GM18519 (cell line): ENCODE measurements at regions not wholly inside any gene's neighbourhood (a gene's known extent, or its start where the extent isn't known, plus 50 kb on each side); places are given as distances from the start of the nearest gene placed in this dataset.

ENCODE experiments used
- ATAC-seq: cut with Tn5 transposase; IDR thresholded peaks from one replicate; pipeline ENCODE4 v1.9.1; 2021; ENCODE audit warnings: mild to moderate bottlenecking, moderate library complexity; ENCODE audit not compliant: unreplicated experiment, low FRiP score

GRCh38 chr6:15063253-15063853, 182.5 kb upstream of the JARID2 start:
- ATAC-seq = no peak

DNA sequence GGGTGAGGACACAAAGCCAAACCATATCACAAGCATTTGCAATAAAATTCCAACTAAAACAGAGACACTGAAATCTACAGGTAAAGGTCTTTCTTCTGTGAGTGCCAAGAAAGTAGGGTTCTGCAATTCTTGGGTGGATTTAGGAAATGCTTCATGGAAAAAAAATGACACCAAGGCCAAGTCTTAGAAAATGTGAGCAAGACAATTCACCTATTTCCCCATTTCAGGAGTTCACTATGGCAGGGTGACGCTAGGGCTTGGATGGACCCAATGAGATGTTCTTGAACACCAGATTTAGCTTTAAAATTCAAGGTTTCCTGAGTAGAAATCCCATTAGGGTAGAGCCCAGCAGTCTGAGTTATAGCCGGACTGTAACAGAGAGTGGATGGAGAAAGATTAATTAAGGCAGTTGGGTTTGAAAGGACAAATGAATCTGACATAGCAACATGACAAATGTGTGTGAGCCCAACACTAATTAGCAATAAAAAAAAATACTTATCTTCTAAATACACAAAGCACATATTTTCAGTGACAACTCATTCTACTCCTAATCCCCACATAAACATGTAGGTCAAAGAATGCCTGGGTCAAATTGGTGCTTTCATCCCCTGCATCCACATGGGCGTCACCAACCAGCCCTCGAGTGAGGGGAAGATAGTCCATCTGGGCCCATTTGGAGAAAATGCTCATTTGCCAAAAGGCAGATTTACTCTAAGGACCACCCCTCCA, 180.4 kb upstream of the JARID2 start:
- no peak for ATAC-seq

GRCh38 chr6:15066089-15066758, 179.6 kb upstream of the JARID2 start:
- ATAC-seq = no peak

GRCh38 chr6:15073344-15073789, 172.5 kb upstream of the JARID2 start:
- ATAC-seq = no peak

DNA sequence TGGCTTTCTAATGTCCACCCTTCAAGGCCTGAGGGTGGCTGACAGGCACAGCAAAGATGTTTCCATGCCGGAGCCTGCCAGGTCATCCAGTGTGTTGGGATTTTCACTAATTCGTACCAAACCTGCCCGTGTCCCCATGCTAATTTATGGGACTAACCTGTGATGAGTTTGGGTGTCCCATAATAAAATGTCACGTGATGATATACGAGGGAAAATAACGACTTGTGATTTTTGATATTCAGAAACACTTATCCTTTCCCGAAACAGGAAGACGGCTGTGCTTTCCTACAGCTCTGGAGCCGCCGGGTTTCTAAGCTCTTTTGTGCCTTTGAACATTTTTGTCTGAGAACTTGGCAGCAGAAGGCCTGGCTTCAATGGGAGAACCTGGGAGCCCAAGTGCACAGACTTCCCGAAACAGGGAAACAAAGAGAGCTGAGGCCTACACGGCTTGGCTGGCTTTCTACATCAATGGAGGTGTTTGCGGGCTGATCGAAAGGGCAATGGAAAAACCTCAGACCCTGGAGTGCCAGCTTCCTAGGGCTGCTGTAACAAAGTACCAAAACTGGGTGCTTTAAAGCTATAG, 171.9 kb upstream of the JARID2 start:
- no peak for ATAC-seq

- no peak for ATAC-seq
Measured at GRCh38 chr6:15074806-15075205, 171.1 kb upstream of the JARID2 start.

DNA sequence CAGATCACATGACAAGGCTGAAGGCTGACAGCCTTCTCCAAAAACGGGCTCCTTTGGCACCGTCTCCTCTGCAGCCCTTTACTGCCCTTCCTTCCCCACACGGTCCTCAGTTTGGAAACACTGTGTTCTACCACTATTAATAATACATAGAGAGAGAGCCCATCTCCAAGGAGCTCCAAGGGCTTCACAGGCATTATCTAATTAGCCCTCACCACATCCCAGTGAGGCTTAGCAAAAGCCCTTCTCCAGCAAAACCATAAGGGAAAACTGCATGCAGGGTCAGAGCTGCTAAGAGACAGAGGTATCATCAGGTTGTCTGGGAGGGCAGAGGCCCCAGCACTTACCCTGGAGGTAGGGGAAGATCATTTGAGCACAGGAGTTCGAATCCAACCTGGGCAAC, 169.3 kb upstream of the JARID2 start:
- no peak for ATAC-seq

GRCh38 chr6:15077006-15077405, 168.9 kb upstream of the JARID2 start:
- no peak for ATAC-seq

DNA sequence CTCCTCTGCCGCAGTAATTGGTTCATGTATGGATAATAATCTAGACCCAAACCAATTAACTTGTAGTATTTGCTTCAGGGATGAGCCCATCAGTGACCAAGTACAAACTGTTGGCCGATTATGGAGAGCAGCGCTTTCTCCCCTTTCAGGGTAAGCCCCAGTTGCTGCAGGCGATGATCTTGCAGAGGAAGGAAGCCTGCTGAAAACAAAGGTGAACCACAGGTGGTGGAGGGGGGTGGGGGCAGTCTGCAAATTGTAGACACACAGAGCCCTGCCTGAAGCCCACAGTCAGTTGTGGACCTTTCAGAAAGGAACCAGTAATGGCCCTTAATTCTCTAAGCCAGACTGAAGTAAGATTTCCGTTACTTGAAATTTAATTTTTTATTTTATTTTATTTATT, 167.9 kb upstream of the JARID2 start:
- ATAC-seq = no peak

- no peak for ATAC-seq
Measured at GRCh38 chr6:15079288-15079817, 166.5 kb upstream of the JARID2 start.

- ATAC-seq = no peak
Measured at GRCh38 chr6:15080895-15081294, 165.0 kb upstream of the JARID2 start.

- ATAC-seq = no peak
Measured at GRCh38 chr6:15081447-15081846, 164.4 kb upstream of the JARID2 start.

DNA sequence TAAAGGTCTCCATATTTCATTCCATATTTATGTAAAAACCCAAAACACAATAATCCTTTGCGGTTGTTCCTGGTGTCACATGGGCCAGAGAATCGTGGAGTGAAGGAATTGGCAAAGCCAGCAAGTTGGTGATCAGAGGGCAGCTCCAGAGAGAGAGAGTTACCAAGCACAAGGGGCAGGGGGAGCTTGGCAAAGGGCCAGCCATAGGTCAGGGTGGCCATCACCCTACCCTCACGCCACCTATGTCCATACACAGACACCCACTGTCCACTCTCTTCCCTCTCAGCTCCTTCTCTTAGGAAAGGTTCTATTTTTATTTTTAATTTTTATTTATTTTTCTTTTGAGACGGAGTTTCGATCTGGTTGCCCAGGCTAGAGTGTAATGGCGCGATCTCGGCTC, 163.2 kb upstream of the JARID2 start:
- ATAC-seq = no peak

GRCh38 chr6:15086348-15087158, 159.3 kb upstream of the JARID2 start:
- no peak for ATAC-seq

- no peak for ATAC-seq
Measured at GRCh38 chr6:15087186-15087589, 158.7 kb upstream of the JARID2 start.

- no peak for ATAC-seq
Measured at GRCh38 chr6:15088904-15089568, 156.8 kb upstream of the JARID2 start.

DNA sequence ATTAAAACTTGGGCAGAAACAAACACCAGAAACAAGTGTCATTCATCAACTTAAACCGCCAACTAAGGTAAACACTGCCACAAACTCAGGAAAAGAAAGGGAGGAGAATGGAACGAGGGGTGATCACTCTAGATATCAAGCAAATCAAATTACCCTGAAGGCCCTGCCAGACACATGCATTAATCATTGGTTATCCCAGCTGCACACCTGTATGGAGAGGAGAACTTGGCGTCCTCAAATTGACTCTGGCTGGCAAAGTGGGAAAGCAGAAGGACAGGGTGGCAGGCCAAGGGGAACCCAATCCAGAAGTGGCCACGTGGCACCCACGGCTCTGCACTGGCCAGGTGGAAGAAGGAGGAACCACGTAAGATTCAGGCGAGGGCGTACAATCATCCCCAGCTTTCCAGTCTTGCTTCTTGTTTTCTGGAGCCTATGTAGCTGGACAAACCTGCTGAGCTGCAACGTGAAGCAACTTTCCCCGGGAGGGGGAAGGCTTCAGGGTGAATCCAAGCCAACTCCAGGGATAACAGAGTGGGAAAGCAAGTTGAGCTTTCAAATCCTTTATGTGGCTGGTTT, 156.2 kb upstream of the JARID2 start:
- no peak for ATAC-seq

GRCh38 chr6:15090145-15090579, 155.7 kb upstream of the JARID2 start:
- no peak for ATAC-seq

DNA sequence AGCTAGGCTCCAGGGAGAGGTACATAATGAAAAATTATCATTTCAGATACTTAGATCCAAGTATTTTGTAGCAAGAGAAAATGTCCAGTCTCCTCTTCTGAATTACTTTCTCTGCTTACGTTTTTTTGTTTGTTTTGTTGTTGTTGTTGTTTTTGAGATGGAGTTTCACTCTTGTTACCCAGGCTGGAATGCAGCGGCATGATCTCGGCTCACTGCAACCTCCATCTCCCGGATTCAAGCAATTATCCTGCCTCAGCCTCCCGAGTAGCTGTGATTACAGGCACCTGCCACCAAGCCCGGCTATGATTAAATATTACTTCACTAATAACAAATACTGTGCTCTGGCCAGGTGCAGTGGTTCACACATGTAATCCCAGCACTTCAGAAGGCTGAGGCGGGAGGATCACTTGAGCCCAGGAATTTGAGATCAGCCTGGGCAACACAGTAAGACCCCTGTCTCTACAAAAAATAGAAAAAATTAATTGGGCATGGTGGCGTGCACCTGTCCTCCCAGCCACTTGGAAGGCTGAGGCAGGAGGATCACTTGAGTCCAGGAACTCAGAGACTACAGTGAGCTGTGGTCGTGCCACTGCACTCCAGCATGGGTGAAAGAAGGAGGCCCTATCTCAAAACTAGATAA, 155.0 kb upstream of the JARID2 start:
- ATAC-seq = no peak
